OCI-M2 (cell line): ENCODE measurements at regions not wholly inside any gene's neighbourhood (a gene's known extent, or its start where the extent isn't known, plus 50 kb on each side); places are given as distances from the start of the nearest gene placed in this dataset.

Experiments used
- DNase-seq: peaks from one replicate; lab custom pipeline; 2025; ENCODE audit not compliant: unreplicated experiment; lab: John Stamatoyannopoulos, UW

DNA sequence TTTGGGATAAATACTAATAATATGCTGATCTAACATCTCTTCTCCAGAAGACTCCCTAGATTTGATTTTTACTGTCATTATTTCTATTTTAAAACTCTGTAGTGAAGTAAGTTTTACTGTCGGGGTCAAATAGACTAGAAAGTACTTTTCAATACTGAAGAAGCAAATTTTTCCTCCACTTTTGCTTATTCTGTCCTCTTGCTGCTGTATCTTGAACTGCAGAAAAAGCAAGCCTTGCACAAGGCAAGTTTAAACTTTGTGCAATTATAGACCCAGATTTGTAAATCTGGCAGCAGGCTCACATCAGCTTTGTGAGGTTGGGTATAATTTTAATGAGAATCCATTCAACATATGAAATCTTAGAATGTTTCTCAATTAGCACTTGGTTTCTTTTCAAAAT lies 151.1 kb upstream of the ETS2 start:
- DNase-seq: no peak

- DNase-seq: no peak
Observed at GRCh38 chr21:38658511-38658910, 147.2 kb upstream of the ETS2 start.

- no peak for DNase-seq
Observed at GRCh38 chr21:38659936-38660332, 145.8 kb upstream of the ETS2 start.

DNA sequence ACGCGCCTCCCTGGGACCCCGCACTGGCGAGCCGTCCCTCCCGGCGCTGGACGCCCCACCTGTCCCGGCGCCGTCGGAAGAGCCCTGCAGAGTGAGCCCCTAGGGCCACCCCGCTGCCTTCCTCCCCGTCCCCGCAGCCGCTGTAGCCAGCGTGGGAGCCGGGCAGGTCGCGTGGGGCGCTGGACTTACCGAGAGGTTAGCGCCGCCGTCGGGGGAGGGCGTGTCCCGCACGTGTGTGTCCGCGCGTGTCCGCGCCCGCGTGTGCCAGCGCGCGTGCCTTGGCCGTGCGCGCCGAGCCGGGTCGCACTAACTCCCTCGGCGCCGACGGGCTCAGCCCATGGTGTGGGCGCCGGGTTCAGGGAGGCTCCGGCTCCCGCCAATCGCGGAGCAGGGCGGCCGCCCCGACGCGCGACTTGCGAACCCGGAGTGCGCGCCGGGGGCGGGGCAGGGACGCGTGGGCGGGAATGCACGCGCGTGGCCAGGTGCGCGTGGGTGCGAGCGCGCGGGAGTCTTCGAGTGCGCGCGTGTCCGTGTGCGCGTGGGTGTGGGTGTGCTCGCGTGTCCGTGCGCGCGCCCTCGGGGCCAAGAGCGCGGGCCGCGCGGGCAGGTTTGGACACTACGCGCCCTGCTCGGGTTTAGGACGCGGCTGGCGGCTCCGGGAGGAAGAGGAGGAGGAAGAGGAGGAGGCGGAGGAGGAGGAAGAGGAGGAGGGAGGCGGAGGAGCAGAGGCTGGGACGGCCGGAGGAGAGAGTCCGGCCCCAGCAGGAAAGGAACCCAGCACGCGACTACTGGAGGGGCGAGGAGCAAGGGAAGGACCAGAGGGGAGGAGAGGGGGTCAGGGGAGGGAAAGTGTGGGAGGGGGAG lies 145.2 kb upstream of the ETS2 start:
- no peak for DNase-seq

DNA sequence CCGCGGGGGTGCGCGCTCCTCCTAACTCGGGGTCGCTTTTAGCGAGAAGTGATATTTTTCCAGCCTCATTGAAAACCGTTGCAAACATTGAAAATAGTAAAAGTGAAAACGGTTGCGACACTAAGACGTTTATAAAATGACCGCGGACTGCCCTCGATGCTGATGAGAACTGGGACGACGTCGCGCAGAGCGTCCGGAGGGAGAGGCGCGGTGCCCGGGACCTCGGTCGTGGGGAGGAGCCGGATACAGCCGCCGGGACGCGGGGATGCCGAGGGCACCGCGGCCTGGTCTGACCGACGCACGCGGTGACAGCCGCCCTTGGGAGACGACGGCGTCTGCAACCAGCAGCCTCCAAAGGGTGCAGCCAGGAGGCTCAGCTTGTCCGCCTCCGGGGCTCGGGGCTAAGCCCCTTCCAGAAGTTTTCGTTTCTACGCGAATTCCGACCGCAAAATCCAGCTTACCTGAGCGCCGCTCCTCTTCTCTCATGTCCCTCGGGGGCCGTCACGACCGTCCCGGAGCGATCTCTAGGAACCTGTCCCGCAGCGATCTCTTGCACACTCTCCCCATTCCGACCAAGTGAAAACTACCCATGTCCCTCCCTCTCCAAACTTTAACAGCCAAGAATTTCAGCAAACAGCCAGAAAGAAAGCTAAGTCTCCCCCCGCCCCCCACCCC lies 144.4 kb upstream of the ETS2 start:
- DNase-seq: no peak

- no peak for DNase-seq
Observed at GRCh38 chr21:38661889-38662568, 143.7 kb upstream of the ETS2 start.

DNA sequence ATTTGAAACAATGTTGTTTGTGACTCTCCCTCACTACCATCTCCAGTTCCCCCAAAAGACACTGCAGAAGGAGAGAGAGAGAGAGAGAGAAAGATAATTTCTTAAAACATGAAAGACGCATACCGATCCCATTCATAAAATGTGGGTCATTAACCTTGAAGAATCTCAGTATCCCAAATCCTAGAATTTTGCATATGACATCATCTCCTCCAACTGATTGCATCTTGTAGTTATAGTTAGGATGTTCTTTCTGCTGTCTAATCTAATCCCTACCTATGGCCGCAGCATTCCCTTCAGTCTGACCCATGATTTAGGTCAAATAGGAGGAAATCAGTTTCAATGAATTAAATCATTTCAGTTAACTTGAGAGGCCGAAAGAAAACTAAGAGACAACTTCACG lies 142.4 kb upstream of the ETS2 start:
- DNase-seq: no peak

GRCh38 chr21:38664315-38664714 lies 141.4 kb upstream of the ETS2 start:
- DNase-seq: no peak

GRCh38 chr21:38664841-38665240 lies 140.9 kb upstream of the ETS2 start:
- no peak for DNase-seq

DNA sequence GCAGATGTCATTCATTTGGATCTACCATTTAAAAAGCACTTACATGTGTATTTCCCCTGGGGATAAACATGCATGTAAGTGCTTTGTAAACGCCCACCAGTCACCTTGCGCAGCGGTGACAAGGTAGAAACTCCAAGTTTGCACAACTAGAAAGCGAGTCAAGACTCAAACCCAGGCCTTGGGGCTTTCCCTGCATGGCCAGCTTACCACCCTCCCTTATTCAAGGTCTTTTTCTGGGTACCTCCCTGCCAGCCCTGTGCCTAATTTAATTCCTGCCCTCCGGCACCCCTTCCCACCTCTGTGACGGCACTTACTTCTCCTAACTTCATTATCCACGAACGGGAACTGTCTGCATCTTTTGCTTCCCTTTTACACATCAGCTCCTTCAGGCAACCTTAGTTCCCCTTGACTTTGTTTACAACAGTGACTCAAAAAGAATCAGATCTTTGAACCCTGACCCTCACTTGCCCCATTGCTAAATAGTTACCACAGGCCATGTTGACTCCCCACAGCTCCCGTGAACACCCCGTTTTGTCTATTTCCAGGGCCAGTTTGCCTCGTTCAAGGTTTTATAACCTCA lies 138.3 kb upstream of the ETS2 start:
- DNase-seq: no peak

- no peak for DNase-seq
Observed at GRCh38 chr21:38668067-38668466, 137.7 kb upstream of the ETS2 start.

GRCh38 chr21:38668541-38668940 lies 137.2 kb upstream of the ETS2 start:
- no peak for DNase-seq

DNA sequence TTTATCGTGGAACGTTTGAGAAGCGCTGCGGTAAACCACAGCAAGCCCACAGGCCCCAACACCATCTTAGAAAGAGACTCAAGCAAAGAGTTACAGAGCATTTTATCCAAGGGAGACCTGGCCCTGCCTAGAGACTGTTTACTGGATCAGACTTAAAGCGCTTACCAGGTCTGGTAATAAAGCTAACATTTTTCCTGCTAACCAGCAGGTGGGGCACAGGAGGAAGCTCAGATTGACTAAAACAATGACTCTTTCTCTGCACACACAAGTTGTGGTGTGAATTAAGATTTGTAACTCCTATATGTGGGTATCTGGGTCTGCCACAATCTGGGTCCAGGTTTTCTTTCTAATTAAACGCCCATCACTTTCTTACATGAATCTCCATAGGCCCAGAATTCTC lies 136.5 kb upstream of the ETS2 start:
- DNase-seq: no peak

- DNase-seq: no peak
Observed at GRCh38 chr21:38670861-38671260, 134.9 kb upstream of the ETS2 start.

GRCh38 chr21:38671773-38672172 lies 134.0 kb upstream of the ETS2 start:
- DNase-seq: no peak

- DNase-seq: no peak
Observed at GRCh38 chr21:38675182-38675824, 130.4 kb upstream of the ETS2 start.

- DNase-seq: no peak
Observed at GRCh38 chr21:38678827-38679226, 126.9 kb upstream of the ETS2 start.

DNA sequence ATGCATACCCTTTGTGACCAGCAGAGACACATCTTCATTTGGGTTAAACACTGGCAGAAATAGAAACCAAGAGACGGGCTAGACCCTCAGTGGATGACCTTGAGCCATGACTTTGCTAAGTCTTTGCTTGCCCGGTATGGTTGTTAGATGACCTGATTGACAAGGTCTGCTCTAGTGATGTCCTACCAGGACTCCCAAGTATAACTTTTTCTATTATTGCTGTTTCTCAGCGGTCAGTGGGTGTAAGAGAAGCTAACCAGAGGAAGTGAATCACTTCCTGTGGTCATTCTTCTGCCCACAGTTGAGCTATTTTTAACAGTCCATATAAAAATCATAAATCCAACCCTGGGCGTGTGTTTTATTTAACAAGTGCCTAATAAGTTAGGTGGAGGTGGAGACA lies 126.2 kb upstream of the ETS2 start:
- no peak for DNase-seq

DNA sequence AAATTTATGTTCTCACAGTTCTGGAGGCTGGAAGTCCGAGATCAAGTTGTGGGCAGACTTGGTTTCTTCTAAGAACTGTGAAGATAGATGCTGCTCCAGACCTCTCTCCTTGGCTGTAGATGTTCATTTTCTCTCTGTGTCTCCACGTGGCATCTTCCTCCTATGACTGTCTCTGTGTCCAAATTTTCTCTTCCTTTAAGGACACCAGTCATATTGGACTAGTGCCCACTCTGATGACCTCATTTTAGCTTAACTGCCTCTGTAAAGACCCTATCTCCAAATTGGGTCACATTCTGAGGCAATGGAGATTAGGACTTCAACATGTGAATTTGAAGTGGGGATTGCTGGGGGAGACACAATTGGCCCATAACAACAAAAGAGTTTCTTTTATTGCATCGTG lies 125.3 kb upstream of the ETS2 start:
- DNase-seq: no peak

GRCh38 chr21:38683222-38683621 lies 122.5 kb upstream of the ETS2 start:
- no peak for DNase-seq

DNA sequence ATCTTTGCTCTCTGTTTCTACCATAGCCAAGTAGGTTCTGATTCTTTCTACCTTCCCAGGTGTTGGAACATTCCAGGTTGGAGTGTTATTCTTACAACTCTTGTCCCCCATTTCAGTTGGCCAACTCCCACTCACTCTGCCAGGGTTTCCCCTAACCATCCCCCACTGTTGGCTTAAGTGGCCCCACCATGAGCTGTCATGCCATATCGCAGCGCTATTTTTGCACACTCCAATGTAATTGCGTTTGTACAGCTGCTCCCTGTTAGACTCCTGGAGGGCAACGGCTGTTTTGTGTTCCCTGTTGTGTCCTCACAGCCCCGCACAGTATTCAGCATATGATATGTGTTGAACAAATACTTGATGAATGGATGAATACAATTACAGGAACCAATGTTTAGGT lies 117.7 kb upstream of the ETS2 start:
- no peak for DNase-seq
